ENCODE measurements at regions not wholly inside any gene's neighbourhood (a gene's known extent, or its start where the extent isn't known, plus 50 kb on each side); places are given as distances from the start of the nearest gene placed in this dataset.

GRCh38 chr9:103991001-103991400 lies 103.1 kb upstream of the SMC2 start:
- intact Hi-C loops (cut with micrococcal nuclease): no loop called here
- Histone ChIP-seq H3K4me1 (ENCODE audit: control insufficient read depth in 1 of 2, insufficient read depth in 2 of 2, low read length in 2 of 2) (no peaks in the 10 kb centered on the region), H3K36me3 (replicated peaks in 1 of 2; ENCODE audit: control insufficient read depth in 1 of 2, insufficient read depth in 2 of 2, low read length in 2 of 2) (no peaks in the 10 kb centered on the region), H2AFZ (ENCODE audit: insufficient read depth, low read depth, low read length, poor library complexity, severe bottlenecking) (no peak overlapping the region), H3K79me2 (ENCODE audit: insufficient read depth, low read length) (no peaks in the 10 kb centered on the region), H3K4me3 (replicated peaks in 1 of 3; ENCODE audit: low read depth in 2 of 3, low read length in 3 of 3) (no peak overlapping the region), H3K9me3 (replicated peaks in 1 of 2; ENCODE audit: control insufficient read depth in 1 of 2, insufficient read depth in 1 of 2, low read length in 2 of 2) (no peaks in the 10 kb centered on the region), H3K4me2 (replicated peaks; ENCODE audit: extremely low read depth, low read length, poor library complexity, severe bottlenecking) (no peak overlapping the region), H3K27ac (ENCODE audit: low read depth in 1 of 2, low read length in 2 of 2) (no peak overlapping the region), H3K27me3 (ENCODE audit: control insufficient read depth in 2 of 2, insufficient read depth in 2 of 2, low read length in 2 of 2) (no peaks in the 10 kb centered on the region), H4K20me1 (ENCODE audit: insufficient read depth, low read length) (no peaks in the 10 kb centered on the region), H3K9ac (ENCODE audit: insufficient read depth, low read length, poor library complexity, severe bottlenecking) (no peak overlapping the region)
- H3K4me3 Mint-ChIP-seq: no peak overlapping the region
- no peaks in the 10 kb centered on the region for H3K36me3 Mint-ChIP-seq
- TF ChIP-seq CTCF (IDR thresholded peaks at IDR 0.05): no peak
- peaks cover 0 to 5% (median 0%) of the 10 kb centered on the region in 7 donors for H3K9me3 Mint-ChIP-seq
- DNase-seq: no peak
- H3K4me1 Mint-ChIP-seq: no peaks in the 10 kb centered on the region
- 100% methylated on average over 1 of the region's 2 CpGs for WGBS (ENCODE audit: insufficient coverage)
- peaks cover 0 to 6% (median 2%) of the 10 kb centered on the region in 3 donors for H3K27me3 Mint-ChIP-seq (ENCODE audit: low read depth in 3 of 3)
- H3K27ac Mint-ChIP-seq: no peak overlapping the region

GRCh38 chr9:103991698-103992097 lies 102.4 kb upstream of the SMC2 start:
- DNase-seq: no peak
- intact Hi-C loops (cut with micrococcal nuclease): no loop called here
- Mint-ChIP-seq H3K27ac (no peak overlapping the region), H3K36me3 (no peaks in the 10 kb centered on the region), H3K4me3 (no peak overlapping the region), H3K4me1 (no peaks in the 10 kb centered on the region), H3K9me3 (peaks cover 0 to 2% (median 0%) of the 10 kb centered on the region in 7 donors), H3K27me3 (ENCODE audit: low read depth in 3 of 3) (peaks cover 0 to 3% (median 2%) of the 10 kb centered on the region in 3 donors)
- Histone ChIP-seq H2AFZ (ENCODE audit: insufficient read depth, low read depth, low read length, poor library complexity, severe bottlenecking) (no peak overlapping the region), H3K4me3 (replicated peaks in 1 of 3; ENCODE audit: low read depth in 2 of 3, low read length in 3 of 3) (no peak overlapping the region), H4K20me1 (ENCODE audit: insufficient read depth, low read length) (no peaks in the 10 kb centered on the region), H3K27me3 (ENCODE audit: control insufficient read depth in 2 of 2, insufficient read depth in 2 of 2, low read length in 2 of 2) (no peaks in the 10 kb centered on the region), H3K79me2 (ENCODE audit: insufficient read depth, low read length) (no peaks in the 10 kb centered on the region), H3K4me2 (replicated peaks; ENCODE audit: extremely low read depth, low read length, poor library complexity, severe bottlenecking) (no peak overlapping the region), H3K36me3 (replicated peaks in 1 of 2; ENCODE audit: control insufficient read depth in 1 of 2, insufficient read depth in 2 of 2, low read length in 2 of 2) (no peaks in the 10 kb centered on the region), H3K4me1 (ENCODE audit: control insufficient read depth in 1 of 2, insufficient read depth in 2 of 2, low read length in 2 of 2) (no peaks in the 10 kb centered on the region), H3K27ac (ENCODE audit: low read depth in 1 of 2, low read length in 2 of 2) (no peak overlapping the region), H3K9ac (ENCODE audit: insufficient read depth, low read length, poor library complexity, severe bottlenecking) (no peak overlapping the region), H3K9me3 (replicated peaks in 1 of 2; ENCODE audit: control insufficient read depth in 1 of 2, insufficient read depth in 1 of 2, low read length in 2 of 2) (no peaks in the 10 kb centered on the region)
- no CpG with 5 or more reads among the region's 1 CpG for WGBS (ENCODE audit: insufficient coverage)
- TF ChIP-seq CTCF (IDR thresholded peaks at IDR 0.05): no peak
